ENCODE measurements at regions not wholly inside any gene's neighbourhood (a gene's known extent, or its start where the extent isn't known, plus 50 kb on each side); places are given as distances from the start of the nearest gene placed in this dataset.

- no peak for TF ChIP-seq CTCF (IDR thresholded peaks at IDR 0.05; ENCODE audit: insufficient read depth, low read length)
- TF ChIP-seq POLR2AphosphoS5 (IDR thresholded peaks at IDR 0.05; ENCODE audit: low read depth): no peak
Observed at GRCh38 chr3:106197532-106198194, 328.9 kb upstream of the CBLB start.

Data from HL-60 (cell line).